Trophoblast cell (in vitro differentiated cells and primary cell): ENCODE measurements at regions not wholly inside any gene's neighbourhood (a gene's known extent, or its start where the extent isn't known, plus 50 kb on each side); places are given as distances from the start of the nearest gene placed in this dataset.
"Not testable (repeated sequence)": the region's sequence is repeated elsewhere in the genome, so short reads cannot be mapped to it uniquely, and the experiment has no call there.

ENCODE experiments used
- DNase-seq, 2 donors: peaks; one replicate each; pipeline ENCODE4 v3.0.0-alpha.2; 2016
- H2AFZ ChIP-seq: 2 replicates; pipeline ENCODE4 v1.6.1; 2013; ENCODE audit warnings: low read length, moderate library complexity, mild to moderate bottlenecking; ENCODE audit not compliant: insufficient read depth, poor library complexity
- H2AK5ac ChIP-seq: 2 replicates; pipeline ENCODE4 v1.6.1; 2013; ENCODE audit warnings: mild to moderate bottlenecking, low read length
- H2BK120ac ChIP-seq: 2 replicates; pipeline ENCODE4 v1.6.1; 2013; ENCODE audit warnings: low read length, mild to moderate bottlenecking, moderate library complexity; ENCODE audit not compliant: insufficient read depth, poor library complexity
- H2BK12ac ChIP-seq: 2 replicates; pipeline ENCODE4 v1.6.1; 2013; ENCODE audit warnings: mild to moderate bottlenecking, low read length, moderate library complexity
- H2BK5ac ChIP-seq: 2 replicates; pipeline ENCODE4 v1.6.1; 2013; ENCODE audit warnings: low read length, low read depth, moderate library complexity, mild to moderate bottlenecking; ENCODE audit not compliant: poor library complexity
- H3K14ac ChIP-seq: 2 replicates; pipeline ENCODE4 v1.6.1; 2013; ENCODE audit warnings: mild to moderate bottlenecking, low read length
- H3K18ac ChIP-seq: 2 replicates; pipeline ENCODE4 v1.6.1; 2013; ENCODE audit warnings: mild to moderate bottlenecking, low read length
- H3K23ac ChIP-seq: 2 replicates; pipeline ENCODE4 v1.6.1; 2013; ENCODE audit warnings: low read length
- H3K27ac ChIP-seq: 2 replicates; pipeline ENCODE4 v1.5.1; 2013; ENCODE audit warnings: low read depth, mild to moderate bottlenecking, inconsistent platforms, low read length, moderate library complexity
- H3K27me3 ChIP-seq: 2 replicates; pipeline ENCODE4 v1.6.1; 2013; ENCODE audit warnings: inconsistent platforms, mild to moderate bottlenecking, low read length, moderate library complexity; ENCODE audit not compliant: insufficient read depth
- H3K36me3 ChIP-seq, 2 experiments: 1 replicate in 1 of 2; 2 replicates in 1 of 2; pipeline ENCODE4 v1.6.1; 2013; ENCODE audit warnings: low read length in 2 of 2, mild to moderate bottlenecking in 2 of 2, moderate library complexity in 1 of 2; ENCODE audit not compliant: insufficient read depth in 2 of 2, control insufficient read depth in 1 of 2
- H3K4ac ChIP-seq: 2 replicates; pipeline ENCODE4 v1.6.1; 2013; ENCODE audit warnings: low read depth, mild to moderate bottlenecking, low read length, moderate library complexity
- H3K4me1 ChIP-seq, 2 experiments: 1 replicate in 1 of 2; 2 replicates in 1 of 2; pipeline ENCODE4 v1.6.1; 2013; ENCODE audit warnings: low read length in 2 of 2, mild to moderate bottlenecking in 2 of 2, moderate library complexity in 1 of 2; ENCODE audit not compliant: insufficient read depth in 2 of 2, control insufficient read depth in 1 of 2
- H3K4me2 ChIP-seq: 2 replicates; pipeline ENCODE4 v1.6.1; 2013; ENCODE audit warnings: inconsistent platforms, mild to moderate bottlenecking, low read length, moderate library complexity
- H3K4me3 ChIP-seq: 2 replicates; pipeline ENCODE4 v1.5.1; 2013; ENCODE audit warnings: mild to moderate bottlenecking, low read depth, low read length, inconsistent platforms
- H3K79me1 ChIP-seq: one replicate; pipeline ENCODE4 v1.6.1; 2013; ENCODE audit warnings: low read length
- H3K79me2 ChIP-seq: 2 replicates; pipeline ENCODE4 v1.6.1; 2013; ENCODE audit warnings: low read length, mild to moderate bottlenecking; ENCODE audit not compliant: control insufficient read depth, insufficient read depth, poor library complexity
- H3K9ac ChIP-seq: 2 replicates; pipeline ENCODE4 v1.6.1; 2013; ENCODE audit warnings: mild to moderate bottlenecking, low read length
- H3K9me3 ChIP-seq: 2 replicates; pipeline ENCODE4 v1.6.1; 2013; ENCODE audit warnings: low read depth, mild to moderate bottlenecking, control low read depth, inconsistent platforms, low read length; ENCODE audit not compliant: insufficient read depth
- H4K12ac ChIP-seq: 2 replicates; pipeline ENCODE4 v1.6.1; 2013; ENCODE audit warnings: low read depth, mild to moderate bottlenecking, low read length, moderate library complexity
- H4K8ac ChIP-seq: 2 replicates; pipeline ENCODE4 v1.6.1; 2013; ENCODE audit warnings: low read depth, mild to moderate bottlenecking, low read length, moderate library complexity
- H4K91ac ChIP-seq: one replicate; pipeline ENCODE4 v1.6.1; 2013; ENCODE audit warnings: low read depth, mild to moderate bottlenecking, low read length, moderate library complexity
- WGBS: extraction: QIAGEN DNeasy Blood & Tissue Kit; methylation state at CpG from one replicate; pipeline ENCODE4 v1.1.7; 2013; ENCODE audit warnings: missing lambda C conversion rate; ENCODE audit not compliant: insufficient read length, insufficient coverage; ENCODE audit errors: extremely low coverage; 5-methylcytosine and 5-hydroxymethylcytosine counted together

- not testable (repeated sequence) for H4K91ac ChIP-seq, H3K4me2 ChIP-seq, H2BK120ac ChIP-seq, H3K79me1 ChIP-seq, H3K9ac ChIP-seq, H2BK12ac ChIP-seq, H3K9me3 ChIP-seq, H3K4me1 ChIP-seq, H3K4me3 ChIP-seq, H4K8ac ChIP-seq, H2AK5ac ChIP-seq, H3K27ac ChIP-seq, H3K4ac ChIP-seq, H3K18ac ChIP-seq, H2BK5ac ChIP-seq, H3K36me3 ChIP-seq, H3K27me3 ChIP-seq, DNase-seq, H2AFZ ChIP-seq, H4K12ac ChIP-seq, H3K79me2 ChIP-seq, H3K14ac ChIP-seq, H3K23ac ChIP-seq
- WGBS: no CpG with 5 or more reads among the region's 8 CpGs
Measured at GRCh38 chr1:147348592-147348991, 106.1 kb downstream of the CHD1L start.

- no peaks in the 10 kb centered on the region for H3K36me3 ChIP-seq
- H2BK120ac ChIP-seq: no peak overlapping the region
- H2AK5ac ChIP-seq: no peak overlapping the region
- no peak overlapping the region for H4K12ac ChIP-seq
- no peaks in the 10 kb centered on the region for H3K79me1 ChIP-seq
- no peaks in the 10 kb centered on the region for H3K79me2 ChIP-seq
- no CpG with 5 or more reads among the region's 1 CpG for WGBS
- H3K4ac ChIP-seq: no peak overlapping the region
- H3K23ac ChIP-seq: no peak overlapping the region
- no peak overlapping the region for H4K8ac ChIP-seq
- H2AFZ ChIP-seq: no peak overlapping the region
- no peaks in the 10 kb centered on the region for H3K4me1 ChIP-seq
- H3K4me2 ChIP-seq: no peak overlapping the region
- H2BK12ac ChIP-seq: no peak overlapping the region
- H3K27me3 ChIP-seq: no peaks in the 10 kb centered on the region
- H3K18ac ChIP-seq: no peak overlapping the region
- H4K91ac ChIP-seq: no peak overlapping the region
- H3K9me3 ChIP-seq: no peaks in the 10 kb centered on the region
- no peak overlapping the region for H3K9ac ChIP-seq
- no peak overlapping the region for H3K14ac ChIP-seq
- no peak overlapping the region for H2BK5ac ChIP-seq
- H3K4me3 ChIP-seq: no peak overlapping the region
- no peak for DNase-seq
- no peak overlapping the region for H3K27ac ChIP-seq
Measured at GRCh38 chr1:147349533-147349932, 107.0 kb downstream of the CHD1L start.

GRCh38 chr1:147351140-147351835, 108.8 kb downstream of the CHD1L start:
- no peak overlapping the region for H3K27ac ChIP-seq
- DNase-seq: no peak
- H3K27me3 ChIP-seq: no peaks in the 10 kb centered on the region
- no peaks in the 10 kb centered on the region for H3K79me2 ChIP-seq
- H3K4me1 ChIP-seq: no peaks in the 10 kb centered on the region
- H2AFZ ChIP-seq: no peak overlapping the region
- no peak overlapping the region for H3K4ac ChIP-seq
- H2BK12ac ChIP-seq: no peak overlapping the region
- WGBS: no CpG with 5 or more reads among the region's 3 CpGs
- H3K4me2 ChIP-seq: no peak overlapping the region
- H3K4me3 ChIP-seq: no peak overlapping the region
- H2BK5ac ChIP-seq: no peak overlapping the region
- no peak overlapping the region for H3K14ac ChIP-seq
- no peak overlapping the region for H4K12ac ChIP-seq
- H2AK5ac ChIP-seq: no peak overlapping the region
- no peak overlapping the region for H3K9ac ChIP-seq
- H3K23ac ChIP-seq: no peak overlapping the region
- H3K9me3 ChIP-seq: no peaks in the 10 kb centered on the region
- no peak overlapping the region for H2BK120ac ChIP-seq
- H4K91ac ChIP-seq: no peak overlapping the region
- H4K8ac ChIP-seq: no peak overlapping the region
- no peaks in the 10 kb centered on the region for H3K36me3 ChIP-seq
- no peaks in the 10 kb centered on the region for H3K79me1 ChIP-seq
- H3K18ac ChIP-seq: no peak overlapping the region

- Histone ChIP-seq H3K14ac (no peak overlapping the region), H2AK5ac (no peak overlapping the region), H3K27me3 (no peaks in the 10 kb centered on the region), H3K23ac (no peak overlapping the region), H3K79me1 (no peaks in the 10 kb centered on the region), H3K36me3 (no peaks in the 10 kb centered on the region), H3K4me1 (no peaks in the 10 kb centered on the region), H2BK12ac (no peak overlapping the region), H4K91ac (no peak overlapping the region), H3K79me2 (no peaks in the 10 kb centered on the region), H4K12ac (no peak overlapping the region), H3K27ac (no peak overlapping the region), H3K4me2 (no peak overlapping the region), H3K4me3 (no peak overlapping the region), H3K18ac (no peak overlapping the region), H3K9ac (no peak overlapping the region), H2AFZ (no peak overlapping the region), H3K9me3 (no peaks in the 10 kb centered on the region), H2BK5ac (no peak overlapping the region), H4K8ac (no peak overlapping the region), H2BK120ac (no peak overlapping the region), H3K4ac (no peak overlapping the region)
- no CpG with 5 or more reads among the region's 4 CpGs for WGBS
- peak in 1 of 2 donors; percentile 28 for DNase-seq
Measured at GRCh38 chr1:147377263-147378246, 135.1 kb downstream of the CHD1L start.
